ENCODE measurements at regions not wholly inside any gene's neighbourhood (a gene's known extent, or its start where the extent isn't known, plus 50 kb on each side); places are given as distances from the start of the nearest gene placed in this dataset.
A peak's percentile ranks its signal among the peaks of the same experiment; 100 is the strongest.

DNA sequence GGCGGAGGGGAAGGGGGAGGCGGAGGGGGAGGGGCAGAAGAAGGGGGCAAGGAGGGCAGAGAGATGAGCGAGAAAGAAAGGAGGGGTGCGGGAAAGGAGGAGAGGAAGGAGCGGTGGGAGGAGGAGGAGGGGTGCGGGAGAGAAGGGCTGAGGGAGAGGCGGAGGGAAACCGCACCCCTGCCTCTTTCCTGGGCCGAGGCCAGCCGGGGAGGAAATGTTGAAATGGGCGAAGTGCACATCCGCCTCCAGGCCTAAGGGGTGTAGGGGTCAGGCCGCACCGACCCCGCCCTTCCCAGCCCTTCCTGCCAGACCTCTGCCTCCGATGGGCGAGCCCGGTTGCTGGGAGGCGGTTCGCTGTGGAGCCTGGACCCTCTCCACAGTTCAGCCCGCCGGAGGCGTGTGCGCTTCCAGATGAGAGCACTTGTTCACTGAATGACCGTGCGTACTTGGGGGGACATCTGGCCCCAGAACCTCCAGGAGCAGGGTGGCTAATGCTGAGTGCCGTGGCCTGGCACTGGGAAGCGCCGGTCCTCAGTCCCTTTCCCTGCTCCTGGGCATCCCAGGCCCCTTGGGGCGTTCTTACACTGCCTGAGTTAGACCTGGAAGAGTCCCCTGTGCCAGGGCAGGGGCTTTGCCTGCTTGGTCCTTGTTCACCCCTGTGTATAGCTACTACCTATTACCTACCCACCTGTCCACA is 110.3 kb upstream of the KLF13 start:
- Histone ChIP-seq H3K4me3 (peak overlapping the region; percentile 62 to 76 (median 68)), H3K4me1 (peaks cover 29 to 49% (median 47%) of the 10 kb centered on the region in 4 donors), H3K27me3 (no peaks in the 10 kb centered on the region), H3K36me3 (no peaks in the 10 kb centered on the region), H3K9me3 (peaks cover 0 to 2% (median under 1%) of the 10 kb centered on the region in 4 donors), H3K27ac (replicated peaks in 1 of 4) (peak overlapping the region; percentile 86 to 97 (median 93))
- peak; percentile 98 for DNase-seq (ENCODE audit: extremely low spot score)
- intact Hi-C loops (cut with DNase I), result loop anchor here (1.0 to 10.0 kb wide), 3 partner anchors 110 to 221 kb away; partner anchors contain the start of gene KLF13
- WGBS, result 11% methylated on average over 19 of the region's 30 CpGs
- TF ChIP-seq EP300 (IDR thresholded peaks at IDR 0.05) (no peak), POLR2AphosphoS5 (IDR thresholded peaks at IDR 0.05) (peak; percentile 67 to 75)
- TF ChIP-seq, protein P1, sequence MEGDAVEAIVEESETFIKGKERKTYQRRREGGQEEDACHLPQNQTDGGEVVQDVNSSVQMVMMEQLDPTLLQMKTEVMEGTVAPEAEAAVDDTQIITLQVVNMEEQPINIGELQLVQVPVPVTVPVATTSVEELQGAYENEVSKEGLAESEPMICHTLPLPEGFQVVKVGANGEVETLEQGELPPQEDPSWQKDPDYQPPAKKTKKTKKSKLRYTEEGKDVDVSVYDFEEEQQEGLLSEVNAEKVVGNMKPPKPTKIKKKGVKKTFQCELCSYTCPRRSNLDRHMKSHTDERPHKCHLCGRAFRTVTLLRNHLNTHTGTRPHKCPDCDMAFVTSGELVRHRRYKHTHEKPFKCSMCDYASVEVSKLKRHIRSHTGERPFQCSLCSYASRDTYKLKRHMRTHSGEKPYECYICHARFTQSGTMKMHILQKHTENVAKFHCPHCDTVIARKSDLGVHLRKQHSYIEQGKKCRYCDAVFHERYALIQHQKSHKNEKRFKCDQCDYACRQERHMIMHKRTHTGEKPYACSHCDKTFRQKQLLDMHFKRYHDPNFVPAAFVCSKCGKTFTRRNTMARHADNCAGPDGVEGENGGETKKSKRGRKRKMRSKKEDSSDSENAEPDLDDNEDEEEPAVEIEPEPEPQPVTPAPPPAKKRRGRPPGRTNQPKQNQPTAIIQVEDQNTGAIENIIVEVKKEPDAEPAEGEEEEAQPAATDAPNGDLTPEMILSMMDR (IDR thresholded peaks at IDR 0.05), result no peak

DNA sequence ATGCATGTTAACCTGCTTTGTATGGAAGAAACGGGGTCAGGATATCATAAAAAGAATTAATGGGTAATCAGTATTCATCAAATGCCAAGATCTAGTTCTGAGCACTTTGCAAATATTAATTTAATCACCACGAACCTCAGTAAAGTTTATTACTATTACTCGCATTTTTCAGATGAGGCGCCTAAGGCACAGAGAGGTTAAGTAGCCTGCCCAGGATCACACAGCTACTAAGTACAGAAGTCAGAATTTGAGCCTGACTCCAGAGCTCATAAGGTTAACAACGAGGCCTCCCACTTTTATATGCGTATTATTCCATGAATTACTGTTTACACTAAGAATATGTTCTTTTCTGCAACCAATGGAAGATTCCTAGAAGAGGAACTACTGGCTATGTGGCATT is 109.6 kb upstream of the KLF13 start:
- peak overlapping the region; percentile 86 to 97 (median 93) for H3K27ac ChIP-seq (replicated peaks in 1 of 4)
- 90% methylated on average over 6 of the region's 6 CpGs for WGBS

DNA sequence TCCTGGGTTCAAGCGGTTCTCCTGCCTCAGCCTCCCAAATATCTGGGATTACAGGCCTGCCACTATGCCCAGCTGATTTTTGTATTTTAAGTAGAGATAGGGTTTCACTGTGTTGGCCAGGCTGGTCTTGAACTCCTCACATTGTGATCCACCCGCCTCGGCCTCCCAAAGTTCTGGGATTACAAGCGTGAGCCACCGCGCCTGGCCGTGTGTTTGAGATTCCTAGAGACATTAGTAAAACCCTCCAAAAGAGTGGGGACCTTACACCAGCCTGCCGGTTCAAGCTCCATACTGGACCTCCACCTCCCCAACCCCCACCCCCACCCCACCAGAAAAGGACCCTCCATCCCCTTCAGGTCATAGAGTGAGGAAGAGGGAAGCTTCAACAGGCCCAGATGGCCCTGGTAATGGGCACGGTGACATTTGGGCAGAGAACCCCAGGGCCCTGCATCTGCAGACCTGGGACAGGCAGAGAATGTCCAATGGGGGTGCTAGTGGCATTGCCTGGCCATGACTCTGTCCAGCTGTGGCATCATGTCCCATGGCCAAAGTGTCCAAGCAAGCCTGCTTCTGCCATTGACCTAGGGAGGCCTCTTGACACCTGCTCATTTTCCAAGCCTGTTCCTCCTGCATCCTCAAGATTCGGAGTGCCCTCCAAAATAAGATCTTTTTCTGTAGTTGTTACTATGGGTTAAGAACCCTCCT is 108.9 kb upstream of the KLF13 start:
- no peaks in the 10 kb centered on the region for H3K36me3 ChIP-seq
- no peaks in the 10 kb centered on the region for H3K9me3 ChIP-seq
- H3K27ac ChIP-seq (replicated peaks in 1 of 4), result peak overlapping the region in 2 of 4 donors; percentile 89 to 97
- intact Hi-C loops (cut with DNase I), result loop anchor here (5.0 to 10.0 kb wide), 2 partner anchors 177 to 220 kb away; no protein-coding TSS in a partner anchor
- WGBS, result 97% methylated on average over 9 of the region's 10 CpGs
- DNase-seq (ENCODE audit: extremely low spot score), result no peak
- peaks cover 21 to 38% (median 35%) of the 10 kb centered on the region in 4 donors for H3K4me1 ChIP-seq
- TF ChIP-seq, protein P1 (IDR thresholded peaks at IDR 0.05), result no peak
- TF ChIP-seq POLR2A (IDR thresholded peaks at IDR 0.05; ENCODE audit: low read depth), result no peak
- no peak for TF ChIP-seq POLR2AphosphoS5 (IDR thresholded peaks at IDR 0.05)
- TF ChIP-seq EP300 (IDR thresholded peaks at IDR 0.05), result no peak
- no peak overlapping the region for H3K4me3 ChIP-seq
- H3K27me3 ChIP-seq, result no peaks in the 10 kb centered on the region

More for the DNA sequence above, 109.6 kb upstream of the KLF13 start:
- Histone ChIP-seq H3K36me3 (no peaks in the 10 kb centered on the region), H3K4me3 (peak overlapping the region in 1 of 4 donors; percentile 76), H3K9me3 (no peaks in the 10 kb centered on the region), H3K27me3 (no peaks in the 10 kb centered on the region), H3K4me1 (peaks cover 26 to 45% (median 42%) of the 10 kb centered on the region in 4 donors)
- DNase-seq (ENCODE audit: extremely low spot score), result no peak
- intact Hi-C loops (cut with DNase I), result loop anchor here (5.0 to 10.0 kb wide), 2 partner anchors 178 to 220 kb away; no protein-coding TSS in a partner anchor
- TF ChIP-seq POLR2AphosphoS5 (IDR thresholded peaks at IDR 0.05) (no peak), POLR2A (IDR thresholded peaks at IDR 0.05; ENCODE audit: low read depth) (no peak), EP300 (IDR thresholded peaks at IDR 0.05) (no peak)
- TF ChIP-seq, protein P1 (IDR thresholded peaks at IDR 0.05), result no peak

DNA sequence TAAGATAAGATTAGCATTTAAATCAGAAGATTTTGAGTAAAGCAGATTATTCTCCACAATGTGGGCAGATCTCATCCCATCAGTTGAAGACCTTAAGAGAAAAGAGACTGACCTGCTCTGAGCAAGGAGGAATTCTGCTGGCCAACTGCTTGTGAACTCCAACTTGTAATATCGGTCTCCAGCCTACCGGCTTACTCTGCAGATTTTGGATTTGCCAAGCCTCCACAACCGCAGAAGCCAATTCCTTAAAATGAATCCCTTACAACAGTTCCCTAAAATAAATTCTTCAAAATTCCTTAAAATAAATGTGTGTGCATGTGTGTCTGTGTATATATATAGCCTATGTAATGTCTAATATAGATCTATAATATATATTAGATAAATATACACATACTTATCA is 107.4 kb upstream of the KLF13 start:
- TF ChIP-seq, protein P1 (IDR thresholded peaks at IDR 0.05), result no peak
- no peak for TF ChIP-seq EP300 (IDR thresholded peaks at IDR 0.05)
- no peak for TF ChIP-seq POLR2A (IDR thresholded peaks at IDR 0.05; ENCODE audit: low read depth)
- no peak for TF ChIP-seq POLR2AphosphoS5 (IDR thresholded peaks at IDR 0.05)
- DNase-seq (ENCODE audit: extremely low spot score), result no peak
- Histone ChIP-seq H3K36me3 (no peaks in the 10 kb centered on the region), H3K27me3 (no peaks in the 10 kb centered on the region), H3K4me3 (no peak overlapping the region), H3K4me1 (peaks cover 32 to 44% (median 42%) of the 10 kb centered on the region in 4 donors), H3K27ac (replicated peaks in 1 of 4) (no peak overlapping the region), H3K9me3 (no peaks in the 10 kb centered on the region)
- 33% methylated on average over 3 of the region's 3 CpGs for WGBS
- intact Hi-C loops (cut with DNase I), result loop anchor here (5.0 to 10.0 kb wide), 2 partner anchors 176 to 218 kb away; no protein-coding TSS in a partner anchor
